ENCODE measurements at regions not wholly inside any gene's neighbourhood (a gene's known extent, or its start where the extent isn't known, plus 50 kb on each side); places are given as distances from the start of the nearest gene placed in this dataset.
"Not testable (repeated sequence)": the region's sequence is repeated elsewhere in the genome, so short reads cannot be mapped to it uniquely, and the experiment has no call there.

GRCh38 chr4:77451530-77451929 lies 154.1 kb upstream of the CXCL13 start:
- no peak for DNase-seq

- DNase-seq, result not testable (repeated sequence)
Measured at GRCh38 chr4:77452117-77452516, 153.5 kb upstream of the CXCL13 start.

DNA sequence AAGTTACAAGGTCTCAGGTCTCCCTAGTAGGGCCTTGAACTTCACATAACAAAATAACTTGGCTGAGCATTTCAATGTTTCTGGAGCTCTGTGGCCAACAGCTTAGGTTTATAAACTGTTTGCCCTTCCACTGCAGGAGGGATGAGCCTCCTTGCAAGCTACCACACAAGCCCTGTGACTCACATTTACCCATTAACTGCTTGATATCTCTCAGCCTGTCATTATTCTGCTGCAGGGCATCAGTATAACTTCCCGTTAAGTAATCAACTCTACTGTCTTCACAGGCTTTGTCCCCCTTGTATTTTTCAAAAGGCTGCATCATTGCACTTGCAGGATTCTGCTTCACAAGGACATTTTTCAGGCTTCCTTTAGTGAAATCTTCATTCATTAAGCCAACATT lies 151.7 kb upstream of the CXCL13 start:
- DNase-seq, result no peak

- no peak for DNase-seq
Measured at GRCh38 chr4:77454858-77455257, 150.8 kb upstream of the CXCL13 start.

GRCh38 chr4:77464100-77464499 lies 141.5 kb upstream of the CXCL13 start:
- not testable (repeated sequence) for DNase-seq

GRCh38 chr4:77465271-77465670 lies 140.3 kb upstream of the CXCL13 start:
- DNase-seq, result no peak

DNA sequence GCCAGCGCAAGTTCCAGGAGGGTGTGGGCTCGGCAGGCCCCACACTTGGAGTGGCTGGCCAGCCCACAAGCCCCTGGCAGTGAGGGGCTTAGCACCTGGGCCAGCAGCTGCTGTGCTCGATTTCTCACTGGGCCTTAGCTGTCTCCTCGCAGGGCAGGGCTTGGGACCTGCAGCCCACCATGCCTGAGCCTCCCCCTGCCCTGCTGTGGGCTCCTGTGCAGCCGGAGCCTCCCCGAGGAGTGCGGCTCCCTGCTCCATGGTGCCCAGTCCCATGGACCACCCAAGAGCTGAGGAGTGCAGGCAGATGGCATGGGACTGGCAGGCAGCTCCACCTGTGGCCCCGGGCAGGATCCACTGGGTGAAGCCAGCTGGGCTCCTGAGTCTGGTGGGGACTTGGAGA lies 139.2 kb upstream of the CXCL13 start:
- DNase-seq, result no peak

DNA sequence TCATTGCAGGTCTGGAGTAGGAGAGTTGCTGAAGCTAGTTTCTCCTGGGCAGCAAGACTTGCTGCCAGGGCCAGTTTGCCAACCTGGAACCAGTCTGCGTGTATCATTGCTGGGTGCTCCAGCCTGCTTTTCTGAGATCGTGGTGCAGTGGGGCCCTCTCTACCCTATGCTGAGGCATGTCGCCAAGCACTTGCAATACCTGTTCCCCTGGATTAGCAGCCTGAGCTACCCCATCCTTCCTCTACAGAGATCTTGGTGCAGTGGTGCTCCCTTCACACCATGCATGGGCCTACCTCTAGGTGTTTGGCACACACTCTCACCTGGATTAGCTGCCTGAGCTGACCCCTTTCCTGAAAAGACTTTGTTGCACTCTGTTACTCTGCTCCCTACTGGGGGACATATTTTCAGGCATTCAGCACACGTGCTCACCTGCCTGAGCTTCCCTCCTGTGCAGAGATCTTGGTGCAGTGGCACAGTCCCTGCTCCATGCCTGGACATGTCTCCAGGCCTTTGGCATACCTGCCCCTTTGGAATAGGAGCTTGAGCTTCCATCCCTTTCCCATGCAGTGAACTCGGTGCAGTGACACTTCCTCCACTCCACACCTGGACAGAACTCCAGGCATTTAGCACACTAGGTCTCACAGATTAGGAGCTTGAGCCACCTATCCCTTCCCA lies 133.7 kb upstream of the CXCL13 start:
- no peak for DNase-seq

- no peak for DNase-seq
Measured at GRCh38 chr4:77473509-77473908, 132.1 kb upstream of the CXCL13 start.

- DNase-seq, result no peak
Measured at GRCh38 chr4:77481856-77482255, 123.8 kb upstream of the CXCL13 start.

DNA sequence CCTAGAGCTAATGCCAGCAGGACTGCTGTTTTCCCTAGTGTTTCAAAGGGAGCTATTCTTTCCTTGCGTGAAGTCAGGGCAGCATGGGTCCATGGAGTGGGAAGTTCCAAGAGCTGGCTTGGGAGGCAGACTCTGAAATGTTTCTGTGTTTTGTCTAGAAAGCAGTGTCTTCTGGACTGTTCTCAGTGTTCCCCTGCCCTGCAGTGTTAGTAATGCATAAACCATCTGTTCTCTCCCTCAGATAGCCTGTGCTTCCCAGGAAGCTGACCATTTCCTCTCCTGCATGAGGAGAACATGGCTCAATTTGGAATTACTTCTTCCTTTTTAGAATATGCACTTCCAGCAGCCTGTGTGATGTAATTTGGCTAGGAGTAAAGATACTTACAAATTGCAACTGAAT lies 116.7 kb upstream of the CXCL13 start:
- no peak for DNase-seq

DNA sequence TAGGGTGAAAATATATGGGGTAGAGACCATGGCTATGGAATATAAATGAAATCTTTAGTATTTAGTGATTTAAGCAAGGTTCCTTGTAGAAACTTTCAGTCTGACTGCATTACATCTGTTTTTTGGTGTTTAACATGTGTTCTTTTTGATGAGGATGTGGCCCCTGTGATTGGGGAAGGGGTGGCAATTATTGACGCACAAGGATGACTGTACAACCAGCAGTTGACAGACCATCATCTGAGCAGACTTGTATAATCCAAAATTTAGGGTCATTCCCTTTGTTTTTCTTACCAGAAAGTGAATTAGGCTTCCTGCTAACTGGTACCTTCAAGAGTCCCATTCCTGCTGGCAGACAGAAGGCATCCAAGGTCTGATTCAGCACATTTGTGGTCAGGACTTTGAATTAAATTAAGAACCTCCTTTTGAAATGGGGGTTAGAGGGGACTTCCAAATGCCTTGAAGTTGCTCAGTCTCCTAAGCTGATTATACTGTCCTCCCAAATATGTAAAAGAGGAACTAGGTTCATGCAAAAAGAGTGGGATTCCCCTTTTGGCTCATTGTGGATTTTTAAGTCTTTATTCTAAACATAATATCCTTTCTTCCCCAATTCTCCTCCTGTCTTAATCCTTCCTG lies 112.4 kb upstream of the CXCL13 start:
- no peak for DNase-seq

- DNase-seq, result no peak
Measured at GRCh38 chr4:77493829-77494551, 111.6 kb upstream of the CXCL13 start.

GRCh38 chr4:77496457-77496856 lies 109.2 kb upstream of the CXCL13 start:
- no peak for DNase-seq

- DNase-seq, result no peak
Measured at GRCh38 chr4:77500801-77501200, 104.8 kb upstream of the CXCL13 start.

GRCh38 chr4:77501240-77501639 lies 104.4 kb upstream of the CXCL13 start:
- no peak for DNase-seq

DNA sequence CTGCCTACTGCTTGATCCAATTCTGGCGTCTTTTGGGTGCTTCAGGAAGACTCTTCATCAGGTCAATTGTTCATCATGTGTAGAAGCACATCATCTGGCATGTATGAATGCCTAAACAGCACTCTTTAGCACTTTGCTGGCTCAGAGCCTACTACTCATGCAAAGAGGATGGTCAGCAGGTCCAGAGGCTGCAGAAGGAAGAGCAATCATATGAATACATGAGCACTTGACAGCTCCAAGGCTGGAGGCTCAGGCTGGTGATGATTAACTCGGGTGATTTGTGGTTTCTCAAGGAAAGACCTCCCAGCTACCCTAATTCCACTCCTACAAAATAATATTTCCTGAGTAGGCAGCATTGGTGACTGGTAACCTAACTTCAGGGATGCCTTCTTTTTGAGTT lies 103.8 kb upstream of the CXCL13 start:
- no peak for DNase-seq

GRCh38 chr4:77504407-77504806 lies 101.2 kb upstream of the CXCL13 start:
- DNase-seq, result no peak

DNA sequence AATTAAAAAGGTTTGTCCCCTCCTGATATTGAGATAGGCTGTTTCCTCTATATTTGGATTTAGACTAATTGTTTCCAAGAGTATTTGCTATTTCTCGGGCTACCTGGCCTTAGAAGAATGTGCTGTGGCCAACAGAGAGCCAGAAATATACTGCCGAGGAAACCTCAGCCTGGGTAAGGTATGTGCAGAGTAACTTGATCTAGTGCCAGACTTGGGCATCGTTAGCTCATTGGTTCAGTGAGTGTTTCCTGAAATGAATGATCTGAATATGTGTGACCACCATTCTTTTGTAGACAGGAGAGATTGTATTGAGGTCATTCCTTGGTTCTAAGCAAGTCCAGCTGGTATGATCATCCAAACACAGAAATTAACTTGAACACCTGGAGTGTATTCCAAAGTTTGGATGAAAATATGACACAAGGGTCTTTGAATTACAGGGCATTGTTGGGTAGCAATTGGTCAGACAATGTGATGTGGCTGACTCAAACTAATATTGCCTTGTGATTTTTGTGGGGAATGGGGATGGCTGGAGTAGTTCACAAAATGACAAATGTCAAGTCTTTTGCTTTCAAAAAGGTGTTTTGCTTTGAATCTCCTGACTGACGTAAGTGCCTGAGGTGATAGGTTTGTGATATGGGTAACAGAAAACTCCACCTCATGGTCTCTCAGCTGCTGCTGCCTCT lies 100.2 kb upstream of the CXCL13 start:
- no peak for DNase-seq

- DNase-seq, result no peak
Measured at GRCh38 chr4:77505958-77506319, 99.7 kb upstream of the CXCL13 start.

DNA sequence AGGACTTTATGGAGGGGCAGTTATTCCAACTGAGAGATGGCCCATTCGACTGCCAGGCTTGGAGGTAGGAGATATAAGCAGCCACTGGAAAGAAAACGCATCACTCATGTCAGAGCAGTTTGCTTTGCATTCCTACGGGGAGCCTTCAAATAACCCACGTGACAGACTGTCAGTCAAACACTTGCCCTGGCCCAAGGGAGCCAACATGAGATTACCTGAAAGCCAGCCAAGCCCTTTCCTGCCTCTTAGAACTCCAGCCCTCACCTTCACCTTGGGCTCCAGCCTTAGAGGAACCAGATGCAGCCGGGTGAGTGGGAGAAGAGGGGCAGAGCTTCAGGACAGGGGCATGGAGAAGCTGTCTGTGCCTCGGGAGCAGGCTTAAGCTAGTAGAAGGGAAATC lies 95.3 kb upstream of the CXCL13 start:
- DNase-seq, result no peak

DNA sequence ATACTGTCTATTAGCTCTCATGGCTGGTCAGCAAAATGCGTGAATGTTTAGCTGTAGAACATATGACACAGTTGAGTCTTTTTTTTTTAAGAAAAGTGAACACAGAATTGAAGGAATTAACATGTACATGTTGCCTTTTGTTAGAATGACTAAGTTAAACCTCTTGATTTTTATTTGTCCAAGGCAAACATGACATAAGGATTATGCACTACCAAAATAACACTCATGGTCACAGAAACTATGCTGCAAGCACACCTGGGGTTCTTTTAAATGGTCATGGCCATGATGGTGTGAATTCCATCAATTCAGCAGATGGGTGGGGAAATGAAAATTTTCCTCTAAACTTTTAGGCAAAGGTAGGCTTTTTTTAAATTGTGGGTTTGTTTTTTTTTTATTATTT lies 80.1 kb upstream of the CXCL13 start:
- DNase-seq, result no peak

DNA sequence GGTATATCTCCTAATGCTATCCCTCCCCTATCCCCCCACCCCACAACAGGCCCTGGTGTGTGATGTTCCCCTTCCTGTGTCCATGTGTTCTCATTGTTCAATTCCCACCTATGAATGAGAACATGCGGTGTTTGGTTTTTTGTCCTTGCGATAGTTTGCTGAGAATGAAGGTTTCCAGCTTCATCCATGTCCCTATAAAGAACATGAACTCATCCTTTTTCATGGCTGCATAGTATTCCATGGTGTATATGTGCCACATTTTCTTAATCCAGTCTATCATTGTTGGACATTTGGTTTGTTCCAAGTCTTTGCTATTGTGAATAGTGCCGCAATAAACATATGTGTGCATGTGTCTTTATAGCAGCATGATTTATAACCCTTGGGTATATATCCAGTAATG lies 77.7 kb upstream of the CXCL13 start:
- not testable (repeated sequence) for DNase-seq

- DNase-seq, result no peak
Measured at GRCh38 chr4:77538144-77538543, 67.5 kb upstream of the CXCL13 start.

All from NCI-H1048 (cell line).